Peyer's patch (tissue), 4 donors: ENCODE measurements at regions not wholly inside any gene's neighbourhood (a gene's known extent, or its start where the extent isn't known, plus 50 kb on each side); places are given as distances from the start of the nearest gene placed in this dataset.

Experiments
- POLR2A ChIP-seq, 2 donors: fragments of 450-650 bp; IDR thresholded peaks; one replicate each; pipeline ENCODE4 v1.5.1; 2017; ENCODE audit warnings: antibody characterized with exemption in 2 of 2, mild to moderate bottlenecking in 2 of 2, moderate library complexity in 2 of 2
- TF ChIP-seq, protein P1 (sequence below), 6 experiments: fragments of 450-650 bp in 4 of 6; fragments of 200-600 bp in 2 of 6; sonication (generic) in 1 of 6; IDR thresholded peaks; one replicate each; pipeline ENCODE4 v1.5.1; 2017 to 2019; ENCODE audit warnings: antibody characterized with exemption in 6 of 6, mild to moderate bottlenecking in 3 of 6, moderate library complexity in 1 of 6

DNA sequence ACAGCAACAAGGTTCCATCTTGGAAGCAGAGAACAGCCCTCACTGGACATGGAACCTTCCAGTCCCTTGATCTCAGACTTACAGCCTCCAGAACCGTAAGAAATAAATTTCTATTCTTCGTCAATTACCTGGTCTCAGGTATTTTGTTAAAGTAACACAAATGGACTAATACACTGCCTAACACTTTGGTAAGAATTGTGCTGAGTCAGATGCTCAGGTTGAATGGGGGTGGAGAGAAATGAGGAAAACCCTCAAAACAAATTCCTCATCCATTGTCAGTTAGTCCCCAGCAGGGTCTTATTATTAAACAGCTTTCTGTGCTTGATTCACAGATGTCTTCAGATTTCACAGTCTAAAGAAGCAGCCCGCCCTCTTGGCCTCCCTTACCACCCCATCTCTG, 306.2 kb upstream of the SLCO3A1 start:
- no peak for TF ChIP-seq POLR2A (IDR thresholded peaks at IDR 0.05)
- TF ChIP-seq, protein P1, sequence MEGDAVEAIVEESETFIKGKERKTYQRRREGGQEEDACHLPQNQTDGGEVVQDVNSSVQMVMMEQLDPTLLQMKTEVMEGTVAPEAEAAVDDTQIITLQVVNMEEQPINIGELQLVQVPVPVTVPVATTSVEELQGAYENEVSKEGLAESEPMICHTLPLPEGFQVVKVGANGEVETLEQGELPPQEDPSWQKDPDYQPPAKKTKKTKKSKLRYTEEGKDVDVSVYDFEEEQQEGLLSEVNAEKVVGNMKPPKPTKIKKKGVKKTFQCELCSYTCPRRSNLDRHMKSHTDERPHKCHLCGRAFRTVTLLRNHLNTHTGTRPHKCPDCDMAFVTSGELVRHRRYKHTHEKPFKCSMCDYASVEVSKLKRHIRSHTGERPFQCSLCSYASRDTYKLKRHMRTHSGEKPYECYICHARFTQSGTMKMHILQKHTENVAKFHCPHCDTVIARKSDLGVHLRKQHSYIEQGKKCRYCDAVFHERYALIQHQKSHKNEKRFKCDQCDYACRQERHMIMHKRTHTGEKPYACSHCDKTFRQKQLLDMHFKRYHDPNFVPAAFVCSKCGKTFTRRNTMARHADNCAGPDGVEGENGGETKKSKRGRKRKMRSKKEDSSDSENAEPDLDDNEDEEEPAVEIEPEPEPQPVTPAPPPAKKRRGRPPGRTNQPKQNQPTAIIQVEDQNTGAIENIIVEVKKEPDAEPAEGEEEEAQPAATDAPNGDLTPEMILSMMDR (IDR thresholded peaks at IDR 0.05) = no peak
